KMS-11 (cell line): ENCODE measurements at regions not wholly inside any gene's neighbourhood (a gene's known extent, or its start where the extent isn't known, plus 50 kb on each side); places are given as distances from the start of the nearest gene placed in this dataset.

Experiments
- H2AFZ ChIP-seq: fragments of 200-600 bp; sonication (generic); 2 replicates; pipeline ENCODE4 v1.6.1; 2016; ENCODE audit warnings: antibody characterized with exemption, mixed run types, low read depth
- H3K27ac ChIP-seq: fragments of 200-600 bp; sonication (generic); 2 replicates; pipeline ENCODE4 v1.6.1; 2016; ENCODE audit warnings: mild to moderate bottlenecking, mixed run types
- H3K27me3 ChIP-seq: fragments of 200-600 bp; sonication (generic); 2 replicates; pipeline ENCODE4 v1.6.1; 2017; ENCODE audit warnings: mild to moderate bottlenecking, low read depth, mixed run types, moderate library complexity; ENCODE audit not compliant: insufficient read depth
- H3K36me3 ChIP-seq: fragments of 200-600 bp; sonication (generic); 2 replicates; pipeline ENCODE4 v1.6.1; 2017; ENCODE audit warnings: mild to moderate bottlenecking, mixed run types; ENCODE audit not compliant: insufficient read depth
- H3K4me1 ChIP-seq: fragments of 200-600 bp; sonication (generic); 2 replicates; pipeline ENCODE4 v1.6.1; 2016; ENCODE audit warnings: mild to moderate bottlenecking, low read depth, mixed run types; ENCODE audit not compliant: poor library complexity, severe bottlenecking
- H3K4me2 ChIP-seq: fragments of 200-600 bp; sonication (generic); 2 replicates; pipeline ENCODE4 v1.7.0; 2016; ENCODE audit warnings: mild to moderate bottlenecking, mixed run types
- H3K4me3 ChIP-seq: fragments of 200-600 bp; sonication (generic); IDR thresholded peaks from 2 replicates; pipeline ENCODE4 v1.6.1; 2017; ENCODE audit warnings: low read depth, low read length, mixed read lengths; ENCODE audit not compliant: insufficient read depth
- H3K79me2 ChIP-seq: fragments of 200-600 bp; sonication (generic); 2 replicates; pipeline ENCODE4 v1.6.1; 2016; ENCODE audit warnings: low read depth, mixed run types; ENCODE audit not compliant: insufficient read depth
- H3K9ac ChIP-seq: fragments of 200-600 bp; sonication (generic); 2 replicates; pipeline ENCODE4 v1.6.1; 2016; ENCODE audit warnings: mild to moderate bottlenecking, mixed run types
- H4K20me1 ChIP-seq: fragments of 200-600 bp; sonication (generic); 2 replicates; pipeline ENCODE4 v1.6.1; 2016; ENCODE audit warnings: mild to moderate bottlenecking, mixed run types; ENCODE audit not compliant: insufficient read depth
- CTCF ChIP-seq: fragments of 200-600 bp; sonication (generic); conservative IDR thresholded peaks from 2 replicates; pipeline ENCODE4 v1.6.1; 2017; ENCODE audit warnings: low read depth, mild to moderate bottlenecking, antibody characterized with exemption, low read length, moderate library complexity, mixed read lengths

DNA sequence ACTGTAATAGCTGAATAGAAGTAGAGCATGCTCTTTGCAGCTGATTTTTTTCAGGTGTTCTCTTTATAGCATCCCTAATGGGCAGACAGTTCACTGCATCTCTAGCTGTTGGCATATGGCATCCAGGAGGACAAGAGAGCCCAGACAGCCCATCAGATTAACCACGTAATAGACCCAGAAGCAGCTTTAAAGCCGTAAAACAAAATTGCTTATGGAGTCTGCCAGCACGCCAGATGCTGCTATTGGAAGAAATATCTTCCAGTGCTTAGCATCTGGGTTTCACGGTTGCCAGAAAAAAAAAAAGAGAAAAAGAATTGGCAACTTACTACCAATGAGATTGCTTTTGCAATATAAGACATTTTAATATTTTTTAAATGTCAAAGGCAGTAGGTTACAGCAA lies 869.4 kb upstream of the NUDT12 start:
- Histone ChIP-seq H2AFZ (no peak overlapping the region), H3K27me3 (no peaks in the 10 kb centered on the region)

GRCh38 chr5:104431002-104431620 lies 868.5 kb upstream of the NUDT12 start:
- no peaks in the 10 kb centered on the region for H4K20me1 ChIP-seq
- no peak overlapping the region for H3K9ac ChIP-seq
- no peak overlapping the region for H3K4me2 ChIP-seq
- no peaks in the 10 kb centered on the region for H3K4me1 ChIP-seq
- no peak overlapping the region for H3K4me3 ChIP-seq
- no peaks in the 10 kb centered on the region for H3K36me3 ChIP-seq
- H3K79me2 ChIP-seq: no peaks in the 10 kb centered on the region
- no peaks in the 10 kb centered on the region for H3K27me3 ChIP-seq
- TF ChIP-seq CTCF: no peak
- H3K27ac ChIP-seq: no peak overlapping the region
- H2AFZ ChIP-seq: no peak overlapping the region

More for the DNA sequence above, 869.4 kb upstream of the NUDT12 start:
- Histone ChIP-seq H3K4me1 (no peaks in the 10 kb centered on the region), H3K79me2 (no peaks in the 10 kb centered on the region), H3K4me2 (no peak overlapping the region), H3K9ac (no peak overlapping the region), H3K36me3 (no peaks in the 10 kb centered on the region), H3K4me3 (no peak overlapping the region), H3K27ac (no peak overlapping the region), H4K20me1 (no peaks in the 10 kb centered on the region)
- TF ChIP-seq CTCF: no peak

- no peaks in the 10 kb centered on the region for H3K4me1 ChIP-seq
- no peak overlapping the region for H3K9ac ChIP-seq
- no peaks in the 10 kb centered on the region for H3K27me3 ChIP-seq
- no peaks in the 10 kb centered on the region for H4K20me1 ChIP-seq
- H3K4me3 ChIP-seq: no peak overlapping the region
- no peak overlapping the region for H3K4me2 ChIP-seq
- no peaks in the 10 kb centered on the region for H3K79me2 ChIP-seq
- no peaks in the 10 kb centered on the region for H3K36me3 ChIP-seq
- no peak overlapping the region for H3K27ac ChIP-seq
- no peak for TF ChIP-seq CTCF
- no peak overlapping the region for H2AFZ ChIP-seq
These were observed 867.3 kb upstream of the NUDT12 start for GRCh38 chr5:104429911-104430310.

DNA sequence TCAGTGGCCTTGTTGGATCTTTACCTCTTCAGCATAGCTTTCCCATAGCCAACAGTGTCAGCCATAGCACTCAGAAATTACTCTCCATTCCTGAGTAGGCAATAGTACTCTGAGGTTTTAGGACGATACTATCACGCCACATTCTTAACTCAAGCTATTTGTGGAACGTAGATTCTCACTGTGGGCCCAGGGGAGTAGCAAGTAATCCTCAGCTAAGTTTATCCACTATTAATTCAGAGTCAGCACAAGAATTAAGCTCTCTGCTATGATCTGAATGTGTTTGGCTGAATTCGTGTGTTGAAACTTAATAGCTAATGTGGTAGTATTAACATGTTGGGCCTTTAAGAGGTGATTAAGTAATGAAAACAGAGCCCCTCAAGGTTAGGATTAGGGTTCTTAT lies 858.8 kb upstream of the NUDT12 start:
- H3K4me1 ChIP-seq: no peaks in the 10 kb centered on the region
- no peak overlapping the region for H3K27ac ChIP-seq
- H4K20me1 ChIP-seq: no peaks in the 10 kb centered on the region
- no peak overlapping the region for H3K4me2 ChIP-seq
- no peaks in the 10 kb centered on the region for H3K79me2 ChIP-seq
- no peak overlapping the region for H3K9ac ChIP-seq
- no peaks in the 10 kb centered on the region for H3K27me3 ChIP-seq
- no peak overlapping the region for H2AFZ ChIP-seq
- H3K36me3 ChIP-seq: no peaks in the 10 kb centered on the region
- no peak overlapping the region for H3K4me3 ChIP-seq
- TF ChIP-seq CTCF: no peak
